Activated CD8-positive, alpha-beta T cell treated with anti-CD3 and anti-CD28 coated beads for 36 hours (primary cell): ENCODE measurements at regions not wholly inside any gene's neighbourhood (a gene's known extent, or its start where the extent isn't known, plus 50 kb on each side); places are given as distances from the start of the nearest gene placed in this dataset.

Source experiments
- ATAC-seq: fragments of 200-7000 bp; cut with Tn5 transposase; one replicate; pipeline ENCODE4 v1.10.0; 2021; ENCODE audit warnings: mild to moderate bottlenecking, moderate library complexity
- CTCF ChIA-PET: fragments of 350-600 bp; sonication (Branson Sonifier 250); formaldehyde crosslinking; loops from one replicate; lab custom pipeline; 2021; ENCODE audit warnings: antibody characterized with exemption; lab: Charles Lee
- POLR2A ChIA-PET: fragments of 350-600 bp; sonication (Branson Sonifier 250); formaldehyde crosslinking; loops from one replicate; lab custom pipeline; 2021; ENCODE audit warnings: antibody characterized with exemption; lab: Charles Lee
- DNase-seq: peaks from one replicate; pipeline ENCODE4 v3.0.0-alpha.2; 2020
- H3K27ac Mint-ChIP-seq: one replicate; pipeline ENCODE4 v1.8.0; 2021; ENCODE audit warnings: mild to moderate bottlenecking, mixed read lengths
- H3K27me3 Mint-ChIP-seq: one replicate; pipeline ENCODE4 v1.8.0; 2021; ENCODE audit warnings: mixed read lengths
- H3K36me3 Mint-ChIP-seq: one replicate; pipeline ENCODE4 v1.8.0; 2021; ENCODE audit warnings: low read depth, mixed read lengths
- H3K4me1 Mint-ChIP-seq: one replicate; pipeline ENCODE4 v1.8.0; 2021; ENCODE audit warnings: low read depth, mixed read lengths
- H3K4me3 Mint-ChIP-seq: one replicate; pipeline ENCODE4 v1.8.0; 2021; ENCODE audit warnings: mild to moderate bottlenecking, moderate library complexity, mixed read lengths
- H3K9me3 Mint-ChIP-seq: one replicate; pipeline ENCODE4 v1.8.0; 2021; ENCODE audit warnings: mixed read lengths
- CTCF ChIP-seq: fragments of 200-600 bp; IDR thresholded peaks from one replicate; pipeline ENCODE4 v1.8.0; 2022; ENCODE audit warnings: antibody characterized with exemption, mild to moderate bottlenecking
- intact Hi-C: fragments of 100-400 bp; cut with micrococcal nuclease; formaldehyde crosslinking; loops from one replicate; pipeline ENCODE4 v1.10.0; 2022

GRCh38 chr2:235383272-235383843 lies 110.5 kb upstream of the AGAP1 start:
- DNase-seq (no peak), ATAC-seq (no peak)
- no peak for TF ChIP-seq CTCF
- intact Hi-C loops, result no loop called here
- Mint-ChIP-seq H3K36me3 (no peaks in the 10 kb centered on the region), H3K27me3 (peaks cover 13% of the 10 kb centered on the region), H3K27ac (no peak overlapping the region), H3K9me3 (no peaks in the 10 kb centered on the region), H3K4me1 (no peaks in the 10 kb centered on the region), H3K4me3 (no peak overlapping the region)
- CTCF ChIA-PET, result no interaction called here
- POLR2A ChIA-PET, result no interaction called here

GRCh38 chr2:235384624-235385023 lies 109.2 kb upstream of the AGAP1 start:
- ChIA-PET POLR2A (no interaction called here), CTCF (no interaction called here)
- no peak overlapping the region for H3K4me3 Mint-ChIP-seq
- no peaks in the 10 kb centered on the region for H3K36me3 Mint-ChIP-seq
- intact Hi-C loops, result no loop called here
- H3K4me1 Mint-ChIP-seq, result no peaks in the 10 kb centered on the region
- no peak for ATAC-seq
- no peaks in the 10 kb centered on the region for H3K9me3 Mint-ChIP-seq
- H3K27me3 Mint-ChIP-seq, result peaks cover 13% of the 10 kb centered on the region
- no peak overlapping the region for H3K27ac Mint-ChIP-seq
- DNase-seq, result no peak
- no peak for TF ChIP-seq CTCF

GRCh38 chr2:235389626-235390025 lies 104.2 kb upstream of the AGAP1 start:
- Mint-ChIP-seq H3K4me3 (no peak overlapping the region), H3K27me3 (peaks cover 20% of the 10 kb centered on the region)

GRCh38 chr2:235390108-235390815 lies 103.6 kb upstream of the AGAP1 start:
- H3K36me3 Mint-ChIP-seq, result no peaks in the 10 kb centered on the region
- POLR2A ChIA-PET, result no interaction called here
- H3K4me1 Mint-ChIP-seq, result peaks cover 10% of the 10 kb centered on the region
- no peak overlapping the region for H3K27ac Mint-ChIP-seq
- no peak for TF ChIP-seq CTCF
- intact Hi-C loops, result no loop called here
- no peaks in the 10 kb centered on the region for H3K9me3 Mint-ChIP-seq
- ATAC-seq (peak; percentile 88), DNase-seq (peak; percentile 83)
- peaks cover 24% of the 10 kb centered on the region for H3K27me3 Mint-ChIP-seq
- CTCF ChIA-PET, result no interaction called here
- no peak overlapping the region for H3K4me3 Mint-ChIP-seq

More at GRCh38 chr2:235389626-235390025, 104.2 kb upstream of the AGAP1 start:
- Mint-ChIP-seq H3K27ac (no peak overlapping the region), H3K9me3 (no peaks in the 10 kb centered on the region), H3K36me3 (no peaks in the 10 kb centered on the region), H3K4me1 (peaks cover 10% of the 10 kb centered on the region)
- no peak for TF ChIP-seq CTCF
- ChIA-PET POLR2A (no interaction called here), CTCF (no interaction called here)
- DNase-seq, result no peak
- intact Hi-C loops, result no loop called here
- ATAC-seq, result no peak

GRCh38 chr2:235390816-235391194 lies 103.0 kb upstream of the AGAP1 start:
- no peaks in the 10 kb centered on the region for H3K36me3 Mint-ChIP-seq
- peaks cover 10% of the 10 kb centered on the region for H3K4me1 Mint-ChIP-seq
- H3K27ac Mint-ChIP-seq, result no peak overlapping the region
- H3K9me3 Mint-ChIP-seq, result no peaks in the 10 kb centered on the region
- ATAC-seq (peak; percentile 35), DNase-seq (no peak)
- ChIA-PET CTCF (no interaction called here), POLR2A (no interaction called here)
- no peak overlapping the region for H3K4me3 Mint-ChIP-seq
- intact Hi-C loops, result no loop called here
- no peak for TF ChIP-seq CTCF
- H3K27me3 Mint-ChIP-seq, result peaks cover 25% of the 10 kb centered on the region
